ENCODE measurements at regions not wholly inside any gene's neighbourhood (a gene's known extent, or its start where the extent isn't known, plus 50 kb on each side); places are given as distances from the start of the nearest gene placed in this dataset.

- intact Hi-C loops (cut with DNase I): no loop called here
- DNase-seq (ENCODE audit: low spot score): no peak
These were observed 280.8 kb downstream of the ZEB1 start for GRCh38 chr10:31599626-31600504.

GRCh38 chr10:31596765-31597164 is 277.7 kb downstream of the ZEB1 start:
- intact Hi-C loops (cut with DNase I): no loop called here
- no peak for DNase-seq (ENCODE audit: low spot score)

GRCh38 chr10:31595992-31596391 is 277.0 kb downstream of the ZEB1 start:
- DNase-seq (ENCODE audit: low spot score): no peak
- intact Hi-C loops (cut with DNase I): no loop called here

- intact Hi-C loops (cut with DNase I): no loop called here
- no peak for DNase-seq (ENCODE audit: low spot score)
These were observed 275.4 kb downstream of the ZEB1 start for GRCh38 chr10:31594347-31594873.

- no peak for DNase-seq (ENCODE audit: low spot score)
- intact Hi-C loops (cut with DNase I): no loop called here
These were observed 274.1 kb downstream of the ZEB1 start for GRCh38 chr10:31593124-31593523.

- DNase-seq (ENCODE audit: low spot score): no peak
- intact Hi-C loops (cut with DNase I): loop anchor here in 1 of 2 donors (2.0 kb wide), 1 partner anchor 57 kb away; no protein-coding TSS in a partner anchor
These were observed 272.6 kb downstream of the ZEB1 start for GRCh38 chr10:31591569-31591968.

- intact Hi-C loops (cut with DNase I): loop anchor here in 1 of 2 donors (2.0 kb wide), 1 partner anchor 55 kb away; no protein-coding TSS in a partner anchor
These were observed 271.2 kb downstream of the ZEB1 start for GRCh38 chr10:31590023-31590800.

GRCh38 chr10:31587691-31588090 is 268.7 kb downstream of the ZEB1 start:
- no peak for DNase-seq (ENCODE audit: low spot score)
- intact Hi-C loops (cut with DNase I): no loop called here

More at GRCh38 chr10:31590023-31590800, 271.2 kb downstream of the ZEB1 start:
- no peak for DNase-seq (ENCODE audit: low spot score)

GRCh38 chr10:31586723-31587638 is 268.0 kb downstream of the ZEB1 start:
- no peak for DNase-seq (ENCODE audit: low spot score)
- intact Hi-C loops (cut with DNase I): no loop called here

- intact Hi-C loops (cut with DNase I): no loop called here
- DNase-seq (ENCODE audit: low spot score): no peak
These were observed 265.9 kb downstream of the ZEB1 start for GRCh38 chr10:31584876-31585275.

- intact Hi-C loops (cut with DNase I): no loop called here
- DNase-seq (ENCODE audit: low spot score): no peak
These were observed 265.1 kb downstream of the ZEB1 start for GRCh38 chr10:31584098-31584631.

- DNase-seq (ENCODE audit: low spot score): no peak
- intact Hi-C loops (cut with DNase I): no loop called here
These were observed 264.3 kb downstream of the ZEB1 start for GRCh38 chr10:31583293-31583692.

- intact Hi-C loops (cut with DNase I): no loop called here
- DNase-seq (ENCODE audit: low spot score): no peak
These were observed 263.5 kb downstream of the ZEB1 start for GRCh38 chr10:31582365-31583052.

- intact Hi-C loops (cut with DNase I): no loop called here
- DNase-seq (ENCODE audit: low spot score): no peak
These were observed 262.8 kb downstream of the ZEB1 start for GRCh38 chr10:31581741-31582323.

GRCh38 chr10:31580646-31581045 is 261.6 kb downstream of the ZEB1 start:
- intact Hi-C loops (cut with DNase I): no loop called here
- no peak for DNase-seq (ENCODE audit: low spot score)
